Erythroblast (primary cell): ENCODE measurements at regions not wholly inside any gene's neighbourhood (a gene's known extent, or its start where the extent isn't known, plus 50 kb on each side); places are given as distances from the start of the nearest gene placed in this dataset.

Source experiments
- GATA1 ChIP-seq: IDR thresholded peaks from 2 replicates; pipeline ENCODE4 v1.6.1; 2011; ENCODE audit warnings: low read depth, mild to moderate bottlenecking, control low read depth, low read length, moderate library complexity
- POLR2A ChIP-seq: IDR thresholded peaks from 2 replicates; pipeline ENCODE4 v1.6.1; 2011; ENCODE audit warnings: mild to moderate bottlenecking, low read length

DNA sequence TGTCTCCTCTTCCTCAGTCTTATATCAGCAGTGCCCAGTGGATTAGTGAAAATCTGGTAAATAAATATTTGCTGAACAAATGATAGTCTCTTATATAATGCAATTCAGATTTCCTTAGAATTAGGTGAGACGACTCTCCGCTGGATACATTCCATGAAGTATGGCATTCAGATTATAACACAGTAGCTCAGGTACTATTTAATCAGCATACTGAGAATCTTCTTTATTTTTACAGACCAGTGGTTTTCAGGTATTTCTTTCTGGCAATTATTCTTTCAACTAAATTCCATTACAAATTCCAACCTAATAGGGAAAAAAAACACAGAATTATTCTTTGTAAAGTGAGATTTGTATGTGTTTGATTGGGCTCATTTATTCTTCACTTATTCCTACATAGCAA, 435.5 kb downstream of the TAF11L14 start:
- TF ChIP-seq POLR2A = no peak
- TF ChIP-seq GATA1 = no peak
